Fibroblast of skin of abdomen (primary cell): ENCODE measurements at regions not wholly inside any gene's neighbourhood (a gene's known extent, or its start where the extent isn't known, plus 50 kb on each side); places are given as distances from the start of the nearest gene placed in this dataset.

ENCODE experiments used
- DNase-seq: peaks from one replicate; pipeline ENCODE4 v3.0.0-alpha.2; 2013

DNA sequence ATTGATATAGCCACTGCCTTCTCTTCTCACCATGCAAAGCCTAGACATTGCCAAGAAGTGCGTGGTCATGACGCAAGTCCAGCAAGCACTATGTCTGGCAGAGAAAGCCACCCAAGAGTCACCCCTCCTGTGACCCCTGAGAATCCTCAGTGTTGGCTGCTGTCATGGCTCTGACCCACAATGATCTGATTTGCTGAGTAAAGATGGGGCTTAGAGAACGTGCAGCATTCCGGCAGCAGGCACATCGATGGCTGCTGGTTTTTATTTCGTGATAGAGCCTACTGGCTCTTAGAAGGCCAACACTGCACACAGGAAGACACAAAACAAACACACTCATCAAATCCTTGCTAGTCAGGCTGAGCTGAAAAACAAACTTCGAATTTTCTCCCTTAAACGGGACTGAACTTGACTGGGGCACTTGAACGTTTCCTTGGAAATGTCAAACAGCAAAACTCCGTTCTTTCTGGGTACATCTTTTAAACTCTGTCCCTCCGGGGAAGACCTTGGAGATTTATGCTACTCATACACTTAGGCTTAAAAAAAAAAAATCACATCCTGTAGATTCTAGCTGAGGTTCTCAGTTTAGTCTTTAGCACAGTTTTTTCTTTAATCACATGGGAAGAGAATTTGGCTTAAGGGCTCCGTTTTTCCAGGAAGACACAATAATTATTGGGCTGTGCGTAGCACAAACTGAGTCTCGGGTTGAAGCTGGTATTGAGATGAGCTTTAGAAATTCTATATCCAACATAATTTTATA is 88.2 kb upstream of the BASP1 start:
- DNase-seq, result no peak

DNA sequence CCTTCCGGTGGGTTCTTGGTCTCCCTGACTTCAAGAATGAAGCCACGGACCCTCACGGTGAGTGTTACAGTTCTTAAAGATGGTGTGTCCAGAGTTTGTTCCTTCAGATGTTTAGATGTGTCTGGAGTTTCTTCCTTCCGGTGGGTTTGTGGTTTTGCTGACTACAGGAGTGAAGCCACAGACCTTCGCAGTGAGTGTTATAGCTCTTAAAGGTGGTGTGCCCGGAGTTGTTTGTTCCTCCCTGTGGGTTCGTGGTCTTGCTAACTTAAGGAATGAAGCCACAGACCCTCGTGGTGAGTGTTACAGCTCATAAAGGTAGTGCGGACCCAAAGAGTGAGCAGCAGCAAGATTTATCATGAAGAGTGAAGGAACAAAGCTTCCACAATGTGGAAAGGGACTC is 87.1 kb upstream of the BASP1 start:
- peak; percentile 49 for DNase-seq

DNA sequence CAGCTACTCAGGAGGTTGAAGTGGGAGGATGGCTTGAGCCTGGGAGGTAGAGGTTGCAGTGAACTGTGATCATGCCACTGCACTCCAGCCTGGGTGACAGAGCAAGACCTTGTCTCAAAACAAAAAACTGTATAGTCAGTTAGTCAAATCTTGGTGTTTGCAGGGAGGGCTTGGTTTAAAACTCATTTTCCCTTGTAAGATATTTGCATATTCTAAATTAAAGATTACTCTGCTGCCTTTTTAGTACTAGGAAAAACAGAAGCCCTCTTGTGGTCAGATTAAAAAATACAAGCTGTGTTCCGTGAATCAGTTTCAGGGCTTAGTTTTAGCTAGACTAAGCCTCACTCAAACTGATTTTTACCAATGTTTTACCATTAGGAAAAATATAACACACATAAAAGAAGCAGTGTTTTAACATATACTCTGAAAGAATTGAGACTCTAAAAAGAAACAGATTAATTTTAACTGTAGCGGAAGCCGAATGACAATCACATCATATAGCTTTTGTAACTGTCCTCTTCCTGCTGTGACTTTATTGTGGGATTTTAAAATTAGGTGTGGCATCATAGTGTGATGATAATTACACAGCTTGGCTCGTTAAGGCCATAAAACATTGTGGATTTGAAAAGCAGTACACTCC is 84.9 kb upstream of the BASP1 start:
- DNase-seq, result peak; percentile 37

DNA sequence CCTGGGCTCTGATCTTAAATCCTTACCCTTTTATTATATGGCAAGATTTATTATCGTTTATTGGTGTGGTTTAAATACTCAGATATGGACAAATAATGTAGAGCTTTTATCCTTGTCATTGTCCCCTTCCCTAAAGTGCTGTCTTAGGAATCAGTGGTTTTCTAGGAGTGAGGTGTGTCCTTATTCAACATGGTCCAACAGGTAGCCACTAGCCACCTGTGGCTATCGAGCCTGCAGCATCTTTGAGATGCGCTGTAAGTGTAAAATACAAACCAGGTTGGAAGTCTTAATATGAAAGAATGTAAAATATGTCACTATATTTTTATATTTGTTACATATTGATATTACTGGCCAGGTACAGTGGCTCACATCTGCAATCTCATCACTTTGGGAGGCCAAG is 82.4 kb upstream of the BASP1 start:
- DNase-seq, result no peak

DNA sequence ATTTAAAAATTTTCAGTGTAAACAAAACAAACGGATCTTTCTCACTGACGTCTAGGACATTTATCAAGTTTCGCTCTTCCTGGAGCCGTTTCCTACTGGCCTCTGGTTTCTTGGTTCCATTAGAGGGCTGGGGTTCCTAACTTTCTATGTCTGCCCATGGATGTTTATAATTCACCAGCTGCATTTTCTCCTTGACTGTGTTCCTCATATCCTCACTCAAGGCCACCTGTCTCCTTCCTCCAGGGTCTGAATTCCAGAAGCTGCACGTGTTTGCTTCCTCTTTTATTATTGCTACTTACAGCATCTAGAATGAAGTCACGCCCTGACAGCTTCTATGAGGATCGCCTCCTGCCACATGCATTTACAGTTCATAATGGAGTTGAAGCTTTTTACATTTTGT is 74.1 kb upstream of the BASP1 start:
- no peak for DNase-seq

DNA sequence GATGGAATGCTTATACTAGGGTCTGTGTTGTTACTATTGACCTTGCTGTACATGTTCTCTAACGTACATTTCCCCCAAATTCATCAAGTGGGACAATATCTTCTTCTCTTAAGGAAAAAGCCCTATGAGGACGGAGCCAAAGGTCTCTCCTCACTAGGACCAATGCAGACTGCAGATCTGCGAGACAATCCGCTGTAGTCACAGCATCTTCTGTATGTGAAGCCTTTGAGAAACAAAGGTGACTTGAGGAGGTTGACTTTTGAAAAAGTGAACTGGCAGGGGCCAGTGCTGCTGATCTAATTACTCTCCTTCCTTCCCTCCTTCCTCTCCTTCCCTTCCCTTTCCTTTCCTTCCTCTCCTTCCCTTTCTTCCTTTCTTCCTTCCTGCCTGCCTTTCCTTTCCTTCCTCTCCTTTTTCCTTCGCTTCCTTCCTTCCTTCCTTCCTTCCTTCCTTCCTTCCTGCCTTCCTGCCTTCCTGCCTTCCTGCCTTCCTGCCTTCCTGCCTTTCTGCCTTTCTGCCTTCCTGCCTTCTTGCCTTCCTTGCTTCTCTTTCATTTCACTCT is 71.1 kb upstream of the BASP1 start:
- no peak for DNase-seq

DNA sequence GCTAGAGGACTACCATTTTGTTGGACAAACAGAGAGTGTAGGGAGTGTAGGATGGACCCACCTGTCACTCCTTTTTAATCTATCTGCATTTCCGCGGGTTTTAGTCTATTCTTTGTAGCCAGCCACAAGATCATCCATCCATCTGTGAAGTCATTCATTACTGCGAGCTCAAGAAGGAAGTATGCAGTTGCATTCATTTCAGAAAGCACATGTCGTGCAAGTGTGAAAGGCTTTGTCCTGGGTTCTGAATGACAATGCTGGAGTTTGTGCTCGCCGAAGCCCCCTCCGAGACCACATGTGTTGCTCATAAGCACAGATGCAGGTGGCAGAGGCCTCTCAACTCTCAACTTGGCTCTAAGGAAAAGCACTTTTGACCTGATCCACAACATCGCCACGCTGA is 70.3 kb upstream of the BASP1 start:
- DNase-seq, result no peak

DNA sequence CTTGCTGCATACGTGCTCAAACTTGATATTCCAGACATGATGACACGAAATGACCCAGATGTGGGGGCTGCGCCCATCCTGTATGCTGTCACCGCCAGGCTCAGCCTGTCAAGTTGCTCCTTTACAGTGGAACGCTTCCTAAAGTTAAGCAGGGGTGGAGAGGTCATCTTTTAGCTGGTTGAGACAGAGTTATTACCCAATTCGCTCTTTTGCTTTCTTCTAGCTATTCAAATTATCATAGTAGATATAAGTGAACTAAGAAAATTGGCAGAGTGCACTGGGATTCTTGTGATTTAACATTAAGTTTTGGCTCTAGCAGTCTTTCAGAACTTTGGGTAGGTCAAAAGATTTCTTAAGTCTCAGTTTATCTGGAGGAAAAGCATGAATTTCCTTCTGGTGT is 69.8 kb upstream of the BASP1 start:
- DNase-seq, result no peak

DNA sequence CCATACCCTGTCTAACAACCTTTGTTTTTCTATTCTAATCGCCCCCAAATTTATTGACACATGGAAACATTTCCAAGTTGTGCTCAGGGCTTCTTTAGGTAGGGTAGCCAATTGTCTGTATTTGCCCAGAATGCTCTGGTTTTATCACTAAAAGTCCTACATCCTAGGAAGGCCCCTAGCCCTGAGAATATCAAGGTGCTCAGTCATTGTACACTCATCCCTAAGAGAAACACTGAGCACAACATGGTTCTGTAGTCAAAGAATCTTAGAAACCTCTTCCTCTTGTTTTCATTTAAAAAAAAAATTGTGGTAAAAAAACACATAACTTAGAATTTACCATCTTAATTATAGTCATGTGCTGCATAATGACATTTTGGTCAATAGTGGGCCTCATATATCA is 69.0 kb upstream of the BASP1 start:
- DNase-seq, result no peak

DNA sequence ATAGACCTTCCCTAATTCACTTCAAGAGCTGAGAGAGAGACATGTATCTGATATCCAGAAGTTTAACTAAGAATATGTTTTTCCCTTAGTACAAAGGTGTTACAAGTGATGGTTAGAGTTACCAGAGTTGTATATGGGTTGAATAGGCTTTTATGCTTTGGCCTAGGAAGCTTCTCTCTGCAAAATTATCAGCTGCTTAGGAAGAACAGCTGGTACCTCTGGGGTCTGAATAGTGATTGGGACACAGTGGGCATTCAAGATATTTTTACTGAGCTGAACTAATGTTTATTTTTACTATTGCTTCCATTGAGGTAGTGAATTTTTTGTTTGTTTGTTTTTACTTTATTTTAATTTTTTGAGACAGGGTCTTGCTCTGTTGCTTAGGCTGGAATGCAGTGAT is 67.6 kb upstream of the BASP1 start:
- no peak for DNase-seq

DNA sequence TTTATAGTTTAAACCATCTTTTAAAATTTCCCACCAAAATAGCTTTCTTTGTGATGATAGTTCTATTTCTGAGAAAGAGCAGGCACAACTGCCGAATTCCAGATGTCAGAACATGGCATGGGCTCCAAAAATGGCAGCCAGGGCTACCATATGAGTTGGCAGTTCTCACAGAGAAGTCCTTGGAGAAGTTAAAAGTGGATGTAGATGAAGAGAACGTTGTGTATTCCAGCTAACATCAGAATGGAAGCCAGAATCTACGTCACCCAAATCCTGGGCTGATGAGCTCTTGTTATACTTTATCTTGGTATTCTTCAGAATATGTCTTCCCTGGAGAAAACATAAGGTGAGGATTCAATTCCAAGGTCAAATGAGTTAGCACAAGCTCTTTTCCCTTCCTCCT is 66.9 kb upstream of the BASP1 start:
- DNase-seq, result no peak

DNA sequence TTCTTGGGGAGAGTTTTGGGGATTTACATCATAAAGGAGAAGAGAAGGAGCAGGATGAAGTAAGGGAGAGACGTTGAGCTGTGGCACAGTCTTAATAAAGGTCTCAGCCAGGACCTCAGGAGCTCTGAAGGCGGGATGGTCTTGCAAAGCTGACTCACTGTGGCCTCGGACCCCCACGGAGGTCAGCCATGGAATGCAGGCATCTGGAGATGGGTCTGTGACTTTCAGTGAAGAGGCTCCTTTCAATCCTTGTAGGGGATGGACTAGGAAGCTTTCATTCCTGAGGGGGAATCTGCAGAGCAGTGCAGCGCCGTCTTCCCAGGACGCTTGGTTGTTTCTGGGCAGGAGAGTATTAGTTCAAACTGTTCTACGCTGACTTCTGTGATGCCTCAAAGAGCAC is 65.7 kb upstream of the BASP1 start:
- peak; percentile 53 for DNase-seq

DNA sequence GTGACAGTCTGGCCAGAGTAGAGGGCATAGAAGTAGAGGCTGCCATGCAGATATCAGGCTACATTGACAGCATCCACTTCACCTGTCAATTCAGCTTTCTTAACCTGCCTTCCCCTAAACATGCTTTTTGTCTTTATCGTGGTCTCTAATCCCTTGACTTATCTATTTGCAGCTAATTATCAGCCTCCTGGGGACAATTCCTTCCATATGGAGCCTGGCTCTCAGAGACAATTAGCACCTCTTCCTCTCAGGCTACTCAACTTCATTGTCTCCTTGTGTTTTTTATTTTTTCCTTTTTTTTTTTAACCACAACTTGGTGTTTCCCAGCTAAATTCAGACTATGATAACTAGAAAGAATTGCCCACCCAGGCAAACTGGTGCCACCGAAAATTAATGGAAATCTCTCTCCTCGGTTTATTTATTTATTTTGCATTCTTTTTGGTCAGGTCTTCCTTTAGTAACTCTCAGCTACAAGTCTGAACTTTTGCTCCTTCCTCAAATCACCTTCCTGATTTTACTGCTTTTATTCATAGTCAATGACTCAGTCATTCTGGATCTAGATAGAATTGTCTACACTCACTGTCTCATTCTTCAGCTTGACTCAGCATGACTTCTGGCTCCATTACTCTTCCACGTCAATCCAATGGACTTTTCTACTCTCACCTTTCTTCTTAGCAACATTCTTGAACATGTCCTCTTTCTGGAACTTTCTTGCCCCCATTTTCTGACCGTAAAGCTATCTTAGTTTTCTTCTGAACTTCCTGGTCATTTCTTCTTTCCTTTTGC is 63.0 kb upstream of the BASP1 start:
- peak; percentile 79 for DNase-seq

DNA sequence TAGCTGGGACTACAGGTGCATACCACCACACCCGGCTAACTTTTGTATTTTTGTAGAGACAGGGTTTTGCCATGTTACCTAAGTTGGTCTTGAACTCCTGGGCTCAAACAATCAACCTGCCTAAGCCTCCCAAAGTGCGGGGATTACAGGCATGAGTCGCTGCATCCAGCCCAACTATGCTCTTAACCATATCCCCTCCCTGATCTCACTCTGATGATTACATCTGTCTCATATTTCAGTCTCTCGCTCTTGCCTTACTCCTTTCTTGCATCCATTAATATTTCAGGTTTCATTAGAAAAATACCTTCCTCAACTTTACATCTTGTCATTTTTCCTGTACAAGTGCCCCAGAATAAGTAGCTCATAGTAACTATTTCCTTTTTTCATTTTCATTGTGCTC is 61.0 kb upstream of the BASP1 start:
- peak; percentile 66 for DNase-seq

DNA sequence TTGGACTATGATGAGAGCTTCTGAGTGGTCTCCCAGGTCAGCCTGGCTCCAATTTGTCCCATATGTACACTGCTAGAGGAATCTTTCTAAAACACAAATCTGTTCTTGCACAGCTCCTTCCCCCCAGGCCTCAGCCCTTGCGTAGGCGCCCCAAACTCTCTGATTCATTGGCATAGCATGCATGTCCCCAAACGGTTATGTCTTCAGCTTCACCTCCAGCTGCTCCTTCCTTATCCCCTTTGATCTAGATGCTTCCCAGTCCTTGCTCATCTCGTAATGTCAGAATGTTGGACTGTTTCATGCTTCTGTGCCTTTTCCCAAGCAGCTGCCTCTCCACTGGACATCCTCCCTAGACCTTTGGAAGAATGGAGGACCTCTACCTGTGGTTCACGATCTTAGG is 60.1 kb upstream of the BASP1 start:
- DNase-seq, result peak; percentile 79

DNA sequence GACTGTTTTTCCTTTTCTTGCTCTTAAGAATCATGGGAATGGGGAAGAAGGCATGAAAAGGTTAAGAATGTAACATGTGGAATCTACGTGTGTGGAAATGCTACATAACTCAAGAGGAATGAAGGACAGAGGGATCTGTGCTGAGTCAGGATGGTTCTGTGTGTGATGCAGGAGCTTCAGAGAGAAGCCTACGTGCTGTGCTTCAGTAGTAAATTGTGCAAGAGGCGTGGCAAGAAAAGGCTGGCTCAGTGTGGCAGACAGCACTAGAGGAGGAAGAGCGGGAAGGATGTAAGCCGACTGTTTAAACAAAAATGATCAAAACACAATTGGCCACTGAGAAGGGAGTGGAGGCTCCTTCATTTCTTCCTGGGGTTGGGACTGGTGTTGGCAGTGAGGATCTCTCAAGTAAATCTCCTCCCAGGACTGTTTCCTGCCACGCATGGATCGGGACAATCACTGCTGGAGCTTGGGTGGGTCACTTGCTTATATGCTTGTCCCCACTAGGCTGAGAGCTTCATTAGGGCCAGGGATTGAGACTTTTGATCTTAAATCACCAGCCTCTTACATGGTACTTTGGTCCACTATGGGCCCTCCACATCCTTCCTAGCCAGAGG is 59.4 kb upstream of the BASP1 start:
- peak; percentile 99 for DNase-seq

DNA sequence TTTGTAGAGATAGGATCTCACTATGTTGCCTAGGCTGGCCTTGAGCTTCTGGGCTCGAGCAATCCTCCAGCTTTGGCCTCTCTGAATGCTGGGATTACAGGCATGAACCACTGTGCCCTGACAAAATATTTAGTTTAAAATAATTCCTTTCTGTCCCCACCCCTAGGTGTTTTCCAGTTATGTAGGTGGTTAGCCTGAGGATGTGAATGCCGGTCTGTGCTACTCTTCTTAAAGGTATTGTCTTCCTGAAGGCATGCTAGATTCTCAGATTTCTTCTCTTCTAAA is 56.7 kb upstream of the BASP1 start:
- DNase-seq, result no peak

DNA sequence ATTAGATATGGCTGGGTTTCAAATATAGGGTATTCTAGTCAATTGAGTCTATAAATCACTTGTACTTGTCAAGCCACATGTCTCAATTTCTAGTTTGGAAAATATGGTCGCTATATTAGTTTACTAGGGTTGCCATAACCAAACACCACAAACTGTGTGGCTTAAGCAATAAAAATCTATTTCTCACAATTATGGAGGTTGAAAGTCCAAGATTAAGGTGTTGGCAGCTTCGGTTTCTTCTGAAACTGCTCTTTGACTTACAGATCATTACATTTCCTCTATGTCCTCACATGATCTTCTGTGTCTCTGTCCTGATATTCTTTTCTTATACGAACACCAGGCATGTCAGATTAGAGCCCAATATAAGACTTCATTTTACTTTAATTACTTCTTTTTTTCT is 55.8 kb upstream of the BASP1 start:
- DNase-seq, result no peak

DNA sequence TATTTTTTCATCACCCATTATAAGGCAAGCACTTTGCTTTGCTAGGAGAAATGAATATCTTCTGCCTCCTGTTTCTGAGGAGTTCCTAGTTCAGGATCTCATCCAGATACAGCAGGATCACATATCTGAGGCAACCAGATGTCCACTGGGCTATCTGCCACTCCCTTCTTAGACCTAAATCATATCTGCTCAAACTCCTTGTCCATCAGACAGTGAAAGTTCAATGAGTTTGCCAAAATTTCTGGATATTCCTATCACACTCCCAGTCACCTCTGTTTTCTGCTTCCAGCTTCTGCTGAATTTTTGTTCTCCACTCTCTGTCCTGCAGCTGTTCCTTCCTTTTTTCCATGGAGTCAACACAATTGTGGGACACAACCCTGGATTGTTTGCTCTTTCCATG is 54.2 kb upstream of the BASP1 start:
- no peak for DNase-seq

DNA sequence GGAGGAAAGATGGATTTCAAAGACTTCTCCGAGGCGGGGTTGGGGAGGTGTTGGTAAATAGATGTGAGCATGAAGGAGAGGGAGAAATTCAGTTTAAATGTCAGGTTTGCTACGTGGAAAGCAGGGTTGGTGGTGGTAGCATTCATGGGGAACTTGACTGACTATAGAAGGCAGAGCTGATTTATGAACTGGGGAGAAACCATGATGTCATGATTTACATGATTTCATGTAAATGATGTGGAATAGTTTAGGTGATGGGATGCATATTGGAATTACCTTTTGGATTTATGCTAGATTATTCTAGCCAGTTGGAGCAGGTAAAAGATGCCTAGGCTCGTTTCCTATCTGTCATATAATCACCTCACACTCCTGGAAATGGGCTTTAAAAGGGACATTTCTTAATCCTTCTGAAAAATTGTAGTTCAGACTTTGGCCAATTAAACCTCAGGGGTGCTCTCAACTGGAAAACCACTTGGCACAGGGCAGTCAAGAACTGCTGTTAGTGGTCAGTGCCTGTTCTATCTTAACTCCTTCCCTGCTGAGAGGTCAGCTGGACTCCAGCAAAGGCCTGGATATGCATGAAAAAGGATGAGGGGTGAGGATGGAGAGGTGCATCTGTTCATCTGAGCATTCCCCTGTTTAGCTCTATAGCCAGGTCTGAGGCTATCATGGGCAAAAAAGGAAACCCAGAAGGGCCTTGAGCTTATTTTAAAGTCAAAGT is 50.1 kb upstream of the BASP1 start:
- no peak for DNase-seq
